Adrenal gland (tissue), 9 donors: ENCODE measurements at regions not wholly inside any gene's neighbourhood (a gene's known extent, or its start where the extent isn't known, plus 50 kb on each side); places are given as distances from the start of the nearest gene placed in this dataset.

Experiments
- DNase-seq, 7 donors: peaks; one replicate each; pipeline ENCODE4 v3.0.0-alpha.2; 2019 to 2020
- H3K27ac ChIP-seq, 5 donors: fragments of 200-600 bp; sonication (generic) in 4 of 5; 1 replicate in 3 of 5; 2 replicates in 2 of 5; pipeline versions ENCODE4 v1.5.1 to v1.8.0; 2016 to 2020; ENCODE audit warnings: mild to moderate bottlenecking in 1 of 5
- H3K27me3 ChIP-seq: fragments of 200-600 bp; 2 replicates; pipeline ENCODE4 v1.8.0; 2021
- H3K36me3 ChIP-seq, 2 donors: fragments of 200-600 bp; replicated peaks in 1 of 2; 1 replicate in 1 of 2; 2 replicates in 1 of 2; pipeline versions ENCODE4 v1.5.1 to v1.8.0; 2018 to 2022
- H3K4me1 ChIP-seq, 2 donors: fragments of 200-600 bp; replicated peaks in 1 of 2; 1 replicate in 1 of 2; 2 replicates in 1 of 2; pipeline versions ENCODE4 v1.5.1 to v1.8.0; 2018 to 2021
- H3K4me3 ChIP-seq, 4 donors: fragments of 200-600 bp; sonication (generic) in 3 of 4; one replicate each; pipeline ENCODE4 v1.5.1; 2016 to 2018
- H3K9me3 ChIP-seq, 3 donors: fragments of 200-600 bp; sonication (generic) in 1 of 3; replicated peaks in 1 of 3; 1 replicate in 2 of 3; 2 replicates in 1 of 3; pipeline versions ENCODE4 v1.5.1 to v1.8.0; 2016 to 2021
- CTCF ChIP-seq, 6 experiments: fragments of 450-650 bp in 4 of 6; fragments of 200-600 bp in 2 of 6; sonication (generic) in 1 of 6; IDR thresholded peaks; 1 replicate in 5 of 6; 2 replicates in 1 of 6; pipeline versions ENCODE4 v1.5.1 to v1.8.0; 2016 to 2021; ENCODE audit warnings: antibody characterized with exemption in 6 of 6, mild to moderate bottlenecking in 2 of 6, moderate library complexity in 1 of 6
- POLR2A ChIP-seq, 2 donors: fragments of 450-650 bp; IDR thresholded peaks; one replicate each; pipeline ENCODE4 v1.6.1; 2017; ENCODE audit warnings: antibody characterized with exemption in 2 of 2, mild to moderate bottlenecking in 2 of 2, moderate library complexity in 1 of 2
- whole genome bisulfite sequencing, 4 donors: extraction: QIAGEN DNeasy Blood & Tissue Kit in 2 of 4; methylation state at CpG; one replicate each; pipeline versions ENCODE4 v1.1.5 to v1.1.7; 2013 to 2017; 5-methylcytosine and 5-hydroxymethylcytosine counted together
- intact Hi-C, 2 donors: fragments of 100-400 bp; cut with DNase I; formaldehyde crosslinking; loops; one replicate each; pipeline versions ENCODE4 v1.14.1 to v1.15.0; 2022 to 2023
- donor health status: healthy with polysubstance abuse.
- donor health status: Bipolar disorder and iron deficiency.
- donor health status: DM: yes; HTN: yes; CAD: no.
- donor health status: DM: no; HTN: no; CAD: no.
- donor health status: DM: no; HTN: no; CAD: no.

GRCh38 chr13:88068975-88069374 is 397.8 kb downstream of the SLITRK5 start:
- Histone ChIP-seq H3K27ac (no peak overlapping the region), H3K4me3 (no peak overlapping the region), H3K9me3 (peaks cover 0 to 4% (median 0%) of the 10 kb centered on the region in 3 donors), H3K36me3 (no peaks in the 10 kb centered on the region), H3K4me1 (no peaks in the 10 kb centered on the region), H3K27me3 (no peaks in the 10 kb centered on the region)
- TF ChIP-seq POLR2A (IDR thresholded peaks at IDR 0.05) (no peak), CTCF (IDR thresholded peaks at IDR 0.05) (no peak)
- intact Hi-C loops, result no loop called here
- WGBS, 4 donors, result 89 to 91% (median 89%) methylated on average over 11 of the region's 11 CpGs
- no peak for DNase-seq

- no peak for DNase-seq
- intact Hi-C loops, result no loop called here
- TF ChIP-seq CTCF (IDR thresholded peaks at IDR 0.05), result no peak
- no peak for TF ChIP-seq POLR2A (IDR thresholded peaks at IDR 0.05)
- H3K9me3 ChIP-seq, result peaks cover 0 to 4% (median 0%) of the 10 kb centered on the region in 3 donors
- H3K4me3 ChIP-seq, result no peak overlapping the region
- H3K36me3 ChIP-seq, result no peaks in the 10 kb centered on the region
- H3K27ac ChIP-seq, result no peak overlapping the region
- 36 to 67% (median 60%) methylated on average over 1 of the region's 1 CpG for WGBS, 4 donors
- H3K27me3 ChIP-seq, result no peaks in the 10 kb centered on the region
- H3K4me1 ChIP-seq, result no peaks in the 10 kb centered on the region
These were observed 400.2 kb downstream of the SLITRK5 start for GRCh38 chr13:88071371-88071770.

- intact Hi-C loops, result no loop called here
- no peak for DNase-seq
- no peaks in the 10 kb centered on the region for H3K36me3 ChIP-seq
These were observed 403.8 kb downstream of the SLITRK5 start for GRCh38 chr13:88074794-88075510.

GRCh38 chr13:88085036-88085435 is 413.9 kb downstream of the SLITRK5 start:
- no peaks in the 10 kb centered on the region for H3K9me3 ChIP-seq
- no peaks in the 10 kb centered on the region for H3K27me3 ChIP-seq
- H3K36me3 ChIP-seq, result no peaks in the 10 kb centered on the region
- no peak for DNase-seq
- H3K4me3 ChIP-seq, result no peak overlapping the region
- no peak for TF ChIP-seq CTCF (IDR thresholded peaks at IDR 0.05)
- no peak for TF ChIP-seq POLR2A (IDR thresholded peaks at IDR 0.05)
- intact Hi-C loops, result no loop called here
- H3K27ac ChIP-seq, result no peak overlapping the region
- no peaks in the 10 kb centered on the region for H3K4me1 ChIP-seq

More at GRCh38 chr13:88074794-88075510, 403.8 kb downstream of the SLITRK5 start:
- Histone ChIP-seq H3K9me3 (peaks cover 0 to under 1% (median 0%) of the 10 kb centered on the region in 3 donors), H3K4me3 (no peak overlapping the region), H3K27me3 (no peaks in the 10 kb centered on the region), H3K27ac (no peak overlapping the region), H3K4me1 (no peaks in the 10 kb centered on the region)
- 63 to 67% (median 65%) methylated on average over 5 of the region's 5 CpGs for WGBS, 4 donors
- TF ChIP-seq POLR2A (IDR thresholded peaks at IDR 0.05) (no peak), CTCF (IDR thresholded peaks at IDR 0.05) (no peak)
